GM21619 (cell line): ENCODE measurements at regions not wholly inside any gene's neighbourhood (a gene's known extent, or its start where the extent isn't known, plus 50 kb on each side); places are given as distances from the start of the nearest gene placed in this dataset.

Experiments
- ATAC-seq: cut with Tn5 transposase; IDR thresholded peaks from one replicate; pipeline ENCODE4 v1.9.1; 2021; ENCODE audit not compliant: unreplicated experiment

DNA sequence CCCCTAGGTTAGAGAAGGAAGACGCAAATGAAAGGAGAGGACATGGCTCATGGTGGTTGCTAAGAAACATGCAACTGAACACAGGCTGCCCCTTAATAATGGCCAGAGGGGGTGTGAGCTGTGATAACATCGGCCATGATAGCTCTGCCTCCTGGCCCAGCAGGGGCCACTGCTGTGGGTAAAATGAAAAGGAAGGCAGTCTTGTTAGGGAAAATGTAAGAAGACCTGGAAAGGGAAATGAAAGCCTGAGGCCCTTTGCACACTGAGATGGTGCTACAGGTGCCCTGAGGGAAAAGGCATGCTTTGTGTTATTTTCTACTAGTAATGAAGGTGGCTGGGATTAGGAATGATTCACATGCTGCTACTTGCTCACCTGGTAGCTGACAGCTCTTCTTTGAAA lies 123.6 kb upstream of the MID1 start:
- ATAC-seq = no peak

DNA sequence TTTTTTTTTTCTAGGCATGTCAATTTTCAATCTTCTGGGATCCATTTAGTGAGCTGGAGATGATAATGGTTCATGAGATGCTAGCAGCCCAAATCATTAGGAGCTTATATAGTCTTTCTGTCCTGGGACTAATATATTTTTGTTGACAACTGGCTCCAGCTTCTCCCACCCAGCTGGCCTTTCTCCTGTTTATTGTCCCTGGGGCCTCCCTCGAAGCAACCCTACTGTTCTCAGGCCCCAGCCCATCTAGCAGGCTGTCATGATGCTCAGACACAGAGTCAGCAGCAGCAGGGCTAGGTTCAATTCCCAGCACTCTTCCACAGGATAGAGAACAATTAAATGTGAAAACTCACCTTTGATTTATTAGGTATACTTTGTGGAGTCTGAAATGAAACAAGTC lies 127.6 kb upstream of the MID1 start:
- no peak for ATAC-seq

DNA sequence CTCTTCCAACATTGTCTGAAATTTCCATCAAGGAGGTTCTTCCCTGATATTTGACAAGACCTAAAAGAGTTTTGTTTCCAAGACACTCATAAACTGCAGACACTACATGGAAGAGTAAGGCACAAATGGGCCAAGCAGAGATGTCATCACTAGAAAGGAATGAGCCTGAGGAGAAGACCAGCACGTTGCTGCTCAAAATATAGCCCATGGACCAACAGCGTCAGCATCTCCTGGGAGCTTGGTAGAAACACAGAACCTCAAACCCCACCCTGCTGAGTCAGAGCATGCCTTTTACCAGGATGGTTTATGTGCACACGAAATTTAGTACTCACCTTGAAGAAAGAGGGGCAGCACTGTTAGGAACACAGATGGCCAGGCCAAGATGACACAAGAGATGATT lies 128.7 kb upstream of the MID1 start:
- no peak for ATAC-seq

DNA sequence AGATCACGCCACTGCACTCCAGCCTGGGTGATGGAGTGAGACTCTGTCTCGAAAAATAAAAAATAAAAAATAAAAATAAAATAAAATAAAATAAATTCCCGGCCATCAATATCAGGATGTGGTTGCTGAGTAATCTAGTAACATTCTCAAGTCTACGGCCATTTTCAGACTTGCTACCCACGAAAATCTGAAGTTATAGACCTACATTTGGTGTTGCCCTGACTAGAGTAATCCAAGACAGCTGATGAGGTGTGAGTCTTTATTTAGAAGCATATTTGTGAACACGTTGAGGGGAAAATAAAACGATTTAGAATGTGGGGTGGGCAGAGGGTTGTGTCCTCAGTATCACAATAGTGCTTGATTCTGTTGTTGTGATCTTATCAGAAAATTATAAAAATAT lies 130.2 kb upstream of the MID1 start:
- ATAC-seq = no peak

DNA sequence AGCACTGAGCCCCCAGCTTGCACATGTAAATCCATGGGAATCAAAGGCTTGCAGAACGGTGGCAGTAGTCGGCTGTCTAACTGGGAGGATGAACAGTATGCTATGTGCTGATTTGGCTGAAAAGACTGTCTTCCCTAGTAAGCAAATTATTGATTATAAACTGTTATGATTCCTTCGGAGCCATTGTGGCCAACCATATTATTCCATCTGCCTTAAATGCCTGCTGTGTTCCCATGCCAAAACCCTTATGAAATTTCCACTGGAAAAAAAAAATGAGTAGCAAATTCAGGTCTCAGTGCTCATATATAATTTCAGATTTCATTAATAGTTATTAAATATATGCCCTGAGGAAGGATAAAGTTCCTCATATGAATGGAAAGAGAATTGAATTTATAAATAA lies 132.7 kb upstream of the MID1 start:
- no peak for ATAC-seq

DNA sequence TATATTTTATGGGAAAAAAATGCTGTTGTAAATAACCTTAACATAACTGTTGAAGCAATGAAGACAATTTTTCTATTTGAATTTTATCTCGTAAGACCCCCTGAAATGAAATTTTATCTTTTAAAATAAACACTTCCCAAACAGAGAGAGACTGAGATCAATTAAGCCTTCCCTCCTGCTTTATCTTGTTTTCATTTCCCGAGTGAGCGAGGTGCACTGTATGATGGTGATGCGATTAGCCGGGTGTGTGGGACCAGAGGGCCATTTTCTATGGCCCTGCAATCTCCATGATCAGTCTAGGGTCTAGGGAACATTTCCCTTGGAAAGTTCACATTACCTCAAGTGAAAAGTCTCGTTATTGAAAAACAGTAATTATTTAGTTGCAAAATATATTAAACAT lies 134.1 kb upstream of the MID1 start:
- no peak for ATAC-seq

DNA sequence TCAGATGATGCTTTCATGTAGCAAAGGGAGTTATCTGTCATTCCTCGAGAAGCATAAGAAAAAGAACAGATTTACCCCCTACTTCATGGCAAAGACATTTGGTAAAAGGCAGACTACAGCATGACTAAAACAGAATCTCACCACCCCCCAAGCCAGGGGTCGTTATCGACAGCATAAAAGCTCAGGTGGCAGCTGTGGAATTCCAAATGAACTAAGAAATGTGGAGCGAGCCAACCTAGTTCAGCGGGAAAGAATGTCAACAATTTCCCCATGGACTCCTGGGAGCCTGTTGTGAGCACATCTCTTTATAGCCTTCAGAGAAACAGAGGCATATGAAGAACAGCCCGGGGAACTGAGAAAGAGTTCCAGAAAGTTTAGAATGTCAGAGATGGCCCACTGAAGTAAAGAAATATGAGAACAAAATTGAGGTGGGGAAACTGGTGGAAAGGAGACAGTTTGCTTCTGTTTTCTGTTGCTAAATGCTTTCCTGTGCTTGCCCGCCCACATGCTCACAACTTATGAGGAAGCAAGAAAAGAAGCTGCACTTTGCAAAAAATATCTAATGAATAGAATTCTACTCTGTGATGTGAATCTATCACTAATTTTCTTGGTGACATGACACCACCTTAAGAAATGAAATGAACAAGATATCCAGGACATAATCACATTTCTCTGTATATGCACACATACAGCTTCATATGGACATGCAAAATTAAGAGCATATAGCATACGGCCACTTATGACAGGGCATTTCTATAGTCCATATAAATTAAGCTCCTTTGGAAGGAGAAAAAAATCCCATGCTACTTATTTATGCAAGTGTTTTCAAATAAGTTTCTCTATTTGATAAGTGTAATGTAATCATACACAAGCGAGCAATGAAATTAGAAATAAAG lies 135.3 kb upstream of the MID1 start:
- no peak for ATAC-seq

DNA sequence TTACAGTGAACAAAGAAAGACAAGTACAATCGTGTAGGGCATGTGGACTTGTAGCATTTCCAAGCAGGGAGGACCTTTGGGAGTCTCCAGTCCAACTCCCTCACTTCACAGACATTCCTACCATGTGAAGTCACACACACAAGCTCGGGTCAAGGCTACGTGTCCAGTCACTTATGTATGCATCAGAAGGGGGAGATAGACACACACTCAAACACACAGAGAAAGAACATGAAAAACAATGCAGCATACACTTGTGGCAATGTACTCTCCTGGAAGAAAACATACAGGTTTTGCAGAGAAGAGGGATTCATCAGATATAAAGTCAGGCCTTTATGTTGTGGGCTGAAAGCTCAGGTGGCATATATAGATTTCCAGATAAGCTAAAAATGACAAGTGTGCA lies 136.1 kb upstream of the MID1 start:
- no peak for ATAC-seq

DNA sequence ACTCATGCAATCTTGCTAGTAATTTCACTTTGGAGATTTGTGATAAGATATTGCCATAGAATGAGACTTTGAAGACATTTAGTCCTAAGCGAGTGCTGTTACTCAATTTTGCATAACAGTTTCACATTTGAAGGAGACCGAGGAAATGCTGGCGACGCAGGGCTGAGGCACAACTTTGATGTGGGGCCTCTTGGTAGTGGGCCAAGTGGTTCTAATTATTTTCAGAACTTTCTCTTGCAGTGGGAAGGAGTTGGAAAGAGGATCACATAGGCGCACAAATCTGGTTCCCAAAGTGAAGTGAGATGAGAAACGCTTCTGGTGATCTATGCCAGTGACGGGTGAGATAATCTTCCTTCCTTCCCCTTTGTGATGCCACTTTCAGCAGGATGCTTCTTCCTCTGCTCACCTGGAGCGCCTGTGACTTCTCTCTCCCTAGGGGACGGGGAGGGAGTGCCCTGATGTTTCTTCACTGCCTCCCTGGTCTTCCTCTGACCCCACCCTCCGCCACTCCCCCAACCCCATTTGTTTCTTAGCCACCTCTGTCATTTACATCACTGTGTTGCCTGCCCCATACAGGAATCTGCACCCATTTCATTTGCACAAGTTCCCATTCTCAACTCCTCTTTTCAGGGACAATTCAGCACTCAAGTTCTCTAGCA lies 138.9 kb upstream of the MID1 start:
- no peak for ATAC-seq

DNA sequence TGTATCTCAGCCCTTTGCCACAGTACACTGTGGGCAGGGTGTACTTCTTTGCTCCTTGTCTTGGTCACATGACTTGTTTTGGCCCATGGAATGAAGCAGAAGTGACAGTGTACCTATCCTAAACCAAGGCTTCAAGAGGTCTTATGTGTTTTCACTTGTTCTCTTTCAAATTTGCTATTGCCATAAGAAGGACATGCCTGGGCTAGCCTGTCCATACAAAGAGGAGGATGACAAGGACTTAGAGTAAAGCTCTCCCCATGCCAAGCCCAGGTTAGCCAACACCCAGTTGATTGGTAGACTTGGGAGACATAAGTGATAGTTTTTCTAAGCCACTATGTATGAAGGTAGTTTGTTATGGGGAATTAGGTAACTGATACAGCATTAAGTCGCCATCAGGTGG lies 141.1 kb upstream of the MID1 start:
- ATAC-seq = no peak

DNA sequence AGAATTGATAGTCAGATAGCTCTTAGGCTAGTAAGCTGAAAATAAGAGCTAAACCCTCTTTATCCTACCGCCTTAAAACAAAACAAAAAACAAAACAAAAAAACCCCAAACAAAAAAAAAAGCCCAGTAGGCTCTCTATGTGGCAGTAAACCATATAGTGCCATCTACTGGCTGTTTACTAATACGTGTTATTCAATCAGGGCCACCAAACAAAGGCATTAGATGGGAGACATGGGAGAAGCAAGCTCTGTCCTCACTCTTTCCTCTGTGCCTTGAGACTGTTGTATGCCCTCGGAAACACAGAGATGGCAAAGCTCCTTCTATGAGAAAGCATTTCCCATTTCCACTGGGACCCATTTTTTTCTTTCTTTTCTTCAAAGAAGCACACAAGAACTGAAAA lies 148.8 kb upstream of the MID1 start:
- ATAC-seq = no peak

DNA sequence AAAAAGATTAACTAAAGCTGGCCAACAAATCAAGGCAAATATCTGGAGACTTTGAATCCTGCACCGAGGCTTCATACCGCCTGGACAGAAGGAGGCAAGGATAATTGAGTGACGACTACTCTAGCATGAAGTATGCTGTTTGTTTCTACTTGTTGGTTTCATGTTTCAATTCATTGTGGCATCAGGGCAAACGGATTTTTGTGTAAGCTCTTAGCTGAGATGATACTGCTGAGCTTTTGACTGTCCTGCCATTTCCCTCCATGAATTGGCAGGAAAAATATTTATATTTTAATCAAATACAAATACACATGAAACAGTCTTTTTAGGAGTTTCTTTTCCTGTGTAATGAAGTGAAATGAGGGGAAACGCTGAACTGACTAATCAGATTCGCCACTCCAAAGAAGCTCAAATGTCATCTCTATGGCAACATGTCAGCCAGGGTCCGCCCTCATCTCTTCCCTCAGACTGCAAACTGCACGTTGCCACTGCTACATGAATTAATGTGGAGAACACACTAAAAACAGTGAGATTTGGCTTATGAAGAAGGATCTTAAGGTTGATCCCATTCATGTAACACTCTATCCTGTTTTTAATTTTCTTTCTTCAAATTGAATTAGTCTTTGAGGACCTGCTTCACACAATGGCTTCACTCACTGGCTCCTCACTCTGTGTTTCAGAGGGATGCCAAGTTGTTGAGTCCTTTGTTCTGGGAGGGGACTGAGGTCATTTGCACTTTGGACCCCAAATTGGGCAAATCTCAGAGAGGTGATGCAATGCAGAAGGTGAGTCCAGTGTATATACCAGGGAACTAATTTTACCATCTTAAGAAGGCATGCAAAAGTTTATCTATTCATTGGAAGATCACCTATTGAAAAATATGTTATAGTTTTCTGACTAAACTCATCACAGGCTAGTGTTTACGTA lies 149.6 kb upstream of the MID1 start:
- no peak for ATAC-seq

DNA sequence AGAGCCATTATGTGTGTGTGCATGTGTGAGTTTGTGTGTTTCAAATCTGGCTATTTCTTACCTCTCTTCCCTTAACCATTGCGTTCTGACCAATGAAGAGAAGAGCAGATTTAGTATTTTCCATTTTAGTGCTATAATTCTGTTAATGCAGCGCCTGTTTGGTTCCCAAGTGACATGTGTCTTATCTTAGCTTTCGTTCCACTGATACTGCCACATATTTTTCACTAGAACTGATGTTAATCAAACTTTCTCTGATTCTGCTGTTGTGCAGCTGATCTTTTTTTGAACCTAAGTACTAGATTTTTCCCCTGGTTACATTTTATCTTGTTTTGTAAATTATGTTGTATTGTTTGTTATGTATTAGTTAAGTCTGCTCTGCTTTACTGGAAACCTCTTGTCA lies 152.9 kb upstream of the MID1 start:
- no peak for ATAC-seq

DNA sequence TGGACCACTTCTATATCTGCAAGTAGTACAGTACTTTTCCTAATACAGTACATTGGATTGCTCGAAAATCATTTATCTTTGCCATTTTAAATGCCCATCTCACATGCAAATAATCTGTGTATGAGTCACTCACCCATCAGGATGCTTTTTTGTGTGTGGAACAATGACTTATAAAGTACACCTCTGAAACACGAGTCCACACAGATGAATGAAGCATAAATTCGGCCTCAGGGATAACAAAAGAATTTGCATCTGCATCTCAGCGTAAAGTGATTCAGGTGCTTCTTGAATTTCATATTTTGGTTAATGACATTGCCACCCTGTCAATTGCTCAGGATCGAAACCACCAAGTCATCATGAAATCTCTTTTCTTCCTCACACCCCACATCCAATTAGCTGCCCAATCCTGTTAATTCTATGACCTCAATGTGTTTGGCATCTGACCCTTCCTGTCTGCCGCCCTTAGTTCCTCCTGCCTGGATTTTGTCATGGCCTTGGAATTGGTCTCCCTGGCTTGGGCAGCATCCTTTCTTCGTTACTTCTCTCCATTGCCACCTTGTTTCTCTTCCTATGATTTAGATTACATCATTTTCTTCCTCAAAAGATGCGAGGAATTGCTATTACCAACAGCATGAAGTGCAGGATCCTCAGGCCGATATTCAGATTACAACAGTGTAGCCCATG lies 161.6 kb upstream of the MID1 start:
- no peak for ATAC-seq

DNA sequence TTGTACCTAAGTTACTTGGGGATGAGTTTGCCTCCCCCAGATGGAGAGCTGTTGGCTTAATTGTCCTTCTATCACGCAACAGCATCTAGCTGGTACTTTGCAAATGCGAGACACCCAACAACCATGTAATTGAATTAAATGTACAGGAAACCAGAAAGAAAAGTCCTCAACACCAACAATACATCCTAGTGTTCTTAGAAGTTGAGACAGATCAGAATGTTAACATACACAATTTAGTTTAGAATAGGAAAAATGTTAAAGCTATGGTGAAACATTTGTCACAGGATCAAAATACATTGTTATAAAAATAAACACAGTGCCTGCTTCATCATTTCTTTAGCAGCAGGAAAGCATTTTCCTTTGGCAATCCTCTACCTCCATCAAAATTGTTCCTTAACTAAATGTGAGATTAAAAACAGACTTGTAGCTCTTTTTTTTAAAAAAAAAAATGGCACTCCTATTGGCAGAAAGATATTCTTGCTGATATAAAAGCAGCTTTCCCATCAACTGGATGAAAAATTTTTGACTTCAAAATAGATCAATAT lies 163.1 kb upstream of the MID1 start:
- no peak for ATAC-seq

DNA sequence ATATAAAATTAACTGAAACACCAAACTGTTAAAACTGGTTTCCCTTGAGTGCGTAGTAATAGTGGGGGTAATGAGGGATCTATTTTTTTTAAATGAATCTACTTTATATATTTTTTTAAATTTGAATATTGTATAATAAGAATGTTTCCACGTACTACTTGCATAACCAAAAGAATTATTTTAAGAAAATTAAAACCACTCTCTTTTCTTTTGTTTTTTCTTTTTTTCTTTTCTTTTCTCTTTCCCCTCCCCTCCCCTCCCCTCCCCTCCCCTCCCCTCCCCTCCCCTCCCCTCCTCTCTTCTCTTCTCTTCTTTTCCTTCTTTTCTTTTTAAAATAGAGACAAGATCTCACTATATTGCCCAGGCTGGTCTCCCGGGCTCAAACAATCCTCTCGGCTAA lies 166.9 kb upstream of the MID1 start:
- no peak for ATAC-seq

DNA sequence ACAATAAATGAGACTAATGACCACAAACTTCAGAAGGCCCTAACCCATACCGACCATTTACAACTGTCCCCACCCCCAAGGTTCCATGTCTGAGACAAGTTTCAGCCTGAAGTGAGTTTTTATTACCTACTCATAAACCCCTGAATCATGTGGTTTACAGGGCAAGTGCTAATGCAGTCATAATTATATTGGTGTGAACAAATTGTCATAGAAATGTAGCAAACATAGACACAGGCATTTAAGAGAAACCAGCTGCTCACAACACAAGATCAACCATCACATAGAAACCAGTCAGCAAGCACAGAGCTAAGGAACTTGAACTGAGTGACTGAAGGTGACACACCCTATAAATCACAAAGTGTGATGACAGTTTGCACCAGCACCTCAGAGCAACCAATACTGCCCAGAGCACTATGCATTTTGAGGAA lies 173.8 kb upstream of the MID1 start:
- no peak for ATAC-seq

DNA sequence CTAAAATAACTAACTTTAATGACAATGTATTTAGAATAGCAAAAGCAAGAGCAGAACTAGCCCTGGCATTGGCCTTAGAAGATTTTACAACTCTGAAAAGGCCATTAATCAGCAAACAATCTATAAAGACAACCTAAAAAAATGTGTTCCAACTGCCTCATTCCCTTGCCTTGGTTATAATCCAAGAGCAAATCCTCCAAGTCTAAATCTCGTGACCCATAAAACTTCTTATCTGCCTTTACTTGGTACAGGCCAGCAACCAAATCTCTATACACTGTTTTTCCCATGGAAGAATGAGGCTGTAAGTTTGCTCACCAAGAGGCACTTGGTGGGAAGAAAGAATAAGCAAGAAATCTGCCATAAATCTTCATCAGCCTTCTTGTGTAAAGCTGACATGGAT lies 175.3 kb upstream of the MID1 start:
- ATAC-seq = no peak

DNA sequence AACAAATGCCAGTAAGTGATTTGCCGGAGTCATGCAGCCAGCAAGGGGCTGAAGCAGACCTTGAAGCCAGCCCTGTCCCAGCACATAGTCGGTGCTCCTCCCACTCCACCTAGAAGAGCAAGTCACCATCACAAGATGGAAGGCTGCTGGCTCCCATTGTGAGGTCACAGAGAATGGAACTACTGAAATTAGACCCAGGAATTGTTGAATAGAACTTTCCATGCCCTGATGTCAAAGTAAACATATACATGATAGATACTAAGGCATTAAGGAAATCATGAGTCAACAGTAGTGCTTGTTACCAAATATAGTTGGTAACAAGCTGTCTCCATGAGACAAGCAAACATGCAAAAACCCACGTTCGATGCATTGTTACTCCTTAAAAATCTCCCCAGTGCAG lies 177.1 kb upstream of the MID1 start:
- no peak for ATAC-seq

DNA sequence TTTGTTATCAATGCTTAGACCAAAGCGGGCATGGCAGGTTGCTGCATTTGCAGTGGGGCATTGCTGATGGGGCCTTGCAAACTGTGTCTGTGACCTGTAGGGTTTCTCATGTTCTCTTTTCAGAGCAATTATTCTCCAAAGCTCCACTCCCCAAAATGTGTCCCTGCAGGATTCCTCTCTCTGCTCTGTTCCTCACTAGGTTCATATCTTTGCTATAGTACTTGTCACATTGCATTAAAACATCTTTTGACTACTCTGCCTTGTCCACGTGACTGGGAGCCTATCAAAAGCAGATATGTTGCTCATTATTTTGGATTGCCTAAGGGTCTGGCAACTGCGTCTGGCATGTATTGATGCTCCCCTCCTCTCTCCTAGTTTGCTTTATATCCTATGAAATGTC lies 177.7 kb upstream of the MID1 start:
- no peak for ATAC-seq

DNA sequence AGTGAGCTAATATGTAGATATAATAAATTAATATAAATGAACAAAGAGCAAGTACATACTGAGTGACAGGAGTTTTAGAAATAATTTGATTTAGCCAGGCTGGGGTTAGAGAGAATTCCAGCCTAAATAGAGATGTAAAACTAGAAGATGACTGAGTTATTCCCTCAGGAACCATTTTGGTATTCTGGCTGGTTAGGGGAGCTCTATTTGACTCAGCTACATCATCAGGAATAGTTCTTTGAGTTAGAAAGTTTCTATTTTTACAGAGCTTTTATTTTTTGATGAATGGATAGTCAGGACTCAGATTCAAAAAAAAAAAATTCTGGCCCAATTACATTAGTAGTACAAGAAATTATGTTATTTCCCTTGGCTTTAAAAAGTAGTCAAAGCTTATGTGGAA lies 180.4 kb upstream of the MID1 start:
- ATAC-seq = no peak
